Head of caudate nucleus (tissue), 42 donors: ENCODE measurements at regions not wholly inside any gene's neighbourhood (a gene's known extent, or its start where the extent isn't known, plus 50 kb on each side); places are given as distances from the start of the nearest gene placed in this dataset.
"Not testable (repeated sequence)": the region's sequence is repeated elsewhere in the genome, so short reads cannot be mapped to it uniquely, and the experiment has no call there.

Source experiments
- DNase-seq, 42 donors: peaks; one replicate each; pipeline versions ENCODE4 v3.0.0 to v3.0.0-alpha.2; 2020 to 2021; ENCODE audit warnings: mixed read lengths in 7 of 42
- intact Hi-C: fragments of 100-400 bp; cut with DNase I; formaldehyde crosslinking; loops from one replicate; pipeline ENCODE4 v1.15.0; 2022

DNA sequence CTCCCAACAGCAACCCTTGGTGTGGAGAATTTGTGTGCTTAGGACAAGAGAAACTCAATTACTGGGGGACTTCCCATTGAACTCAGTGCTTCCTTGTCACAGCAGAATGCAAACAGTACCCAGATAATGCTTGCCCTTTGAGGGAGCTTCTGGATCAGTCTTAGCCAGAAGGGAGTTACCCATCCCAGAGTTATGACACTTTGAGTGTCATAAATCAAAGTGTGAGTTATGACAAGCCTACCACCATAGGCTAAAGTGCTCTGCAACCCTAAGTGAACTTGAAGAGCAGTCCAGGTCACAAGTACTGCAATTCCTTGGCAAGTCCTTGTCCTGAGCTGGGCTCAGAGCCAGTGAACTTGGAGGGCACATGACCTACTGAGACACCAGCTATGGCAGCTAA, 1513.9 kb upstream of the PCDH10 start:
- intact Hi-C loops: no loop called here
- DNase-seq: no peak

DNA sequence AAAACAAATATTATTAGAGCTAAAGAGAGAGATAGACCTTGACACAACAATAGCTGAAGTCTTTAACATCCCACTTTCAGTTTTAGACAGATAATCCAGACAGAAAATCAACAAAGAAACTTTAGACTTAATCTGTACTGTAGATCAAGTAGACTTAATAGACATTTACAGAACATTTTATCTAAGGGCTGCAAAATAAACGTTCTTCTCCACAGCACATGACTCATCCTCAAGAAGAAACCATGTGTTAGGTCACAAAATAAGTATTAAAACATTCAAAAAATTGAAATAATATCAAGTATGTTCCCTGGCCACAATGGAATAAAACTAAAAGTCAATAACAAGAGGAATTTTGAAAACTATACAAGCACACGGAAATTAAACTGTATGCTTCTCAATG, 1510.3 kb upstream of the PCDH10 start:
- no peak for DNase-seq
- intact Hi-C loops: no loop called here

DNA sequence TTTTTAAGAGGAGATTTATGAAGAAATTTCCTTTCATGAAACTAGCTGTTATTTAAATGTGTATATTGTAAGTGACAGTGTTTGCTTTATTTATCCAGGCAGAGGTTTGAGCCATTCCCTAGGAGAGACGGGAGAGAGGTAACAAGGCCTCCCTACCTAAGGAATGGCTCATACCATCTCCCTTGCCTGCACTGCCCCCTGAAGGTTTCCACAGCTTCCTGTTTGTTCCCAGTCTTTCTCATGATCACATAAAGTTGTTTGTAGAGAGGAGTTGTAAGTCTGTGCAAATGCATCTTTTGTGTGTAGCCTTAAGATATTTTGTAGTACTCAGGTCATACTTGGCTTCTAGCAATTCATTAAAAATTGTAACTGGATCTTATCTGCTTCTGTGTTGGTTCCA, 1504.5 kb upstream of the PCDH10 start:
- DNase-seq: no peak
- intact Hi-C loops: no loop called here

DNA sequence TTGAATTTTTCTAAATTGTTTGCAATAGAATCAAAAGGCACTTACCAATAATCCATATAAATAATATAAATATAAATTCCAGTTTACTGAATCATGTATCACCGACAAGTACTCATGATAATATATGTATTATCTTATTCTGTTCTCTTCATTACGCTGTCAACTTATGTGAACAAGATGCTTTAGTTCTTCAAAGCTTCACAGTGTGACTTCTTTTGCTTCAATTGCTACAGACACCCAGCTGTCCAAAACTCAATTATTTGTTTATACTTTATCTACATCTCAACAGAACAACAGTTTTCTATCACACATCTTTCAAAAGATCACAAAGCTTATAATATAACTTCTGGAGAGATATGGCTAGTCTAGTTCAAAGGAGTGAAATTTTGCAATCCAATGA, 1499.9 kb upstream of the PCDH10 start:
- intact Hi-C loops: no loop called here
- DNase-seq: no peak

DNA sequence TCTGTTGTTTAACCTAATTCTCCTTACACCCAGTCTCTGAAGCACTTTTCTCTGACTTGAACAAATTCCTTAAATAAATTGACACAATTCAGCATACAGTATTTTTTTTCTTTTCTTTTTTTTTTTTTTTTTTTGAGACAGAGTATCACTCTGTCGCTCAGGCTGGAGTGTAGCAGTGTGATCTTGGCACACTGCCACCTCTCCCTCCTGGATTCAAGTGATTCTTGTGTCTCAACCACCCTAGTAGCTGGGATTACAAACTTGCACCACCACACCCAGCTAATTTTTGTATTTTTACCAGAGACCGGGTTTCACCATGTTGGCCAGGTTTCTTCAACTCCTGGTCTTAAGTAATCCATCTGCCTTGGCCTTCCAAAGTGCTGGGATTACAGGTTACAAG, 1498.1 kb upstream of the PCDH10 start:
- no peak for DNase-seq
- intact Hi-C loops: no loop called here

DNA sequence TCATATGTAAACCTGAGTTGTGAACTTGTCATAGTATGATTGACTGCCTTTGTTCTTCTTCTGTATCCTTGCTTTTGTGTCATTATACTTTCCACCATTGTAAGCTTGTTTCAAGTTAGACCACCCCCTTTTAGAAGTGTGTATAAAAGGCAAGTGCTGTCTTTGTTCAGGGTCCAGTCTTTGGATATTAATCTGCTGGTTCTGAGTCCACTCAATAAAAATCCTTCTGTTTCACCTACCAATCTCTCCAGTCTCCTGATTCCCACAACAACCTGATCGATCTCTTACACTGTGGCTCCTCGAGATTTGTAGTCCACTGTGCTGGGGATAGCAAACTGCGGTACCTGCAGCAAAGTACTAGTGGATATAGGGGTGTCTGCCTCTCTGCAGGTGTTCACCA, 1465.8 kb upstream of the PCDH10 start:
- intact Hi-C loops: not testable (repeated sequence)

DNA sequence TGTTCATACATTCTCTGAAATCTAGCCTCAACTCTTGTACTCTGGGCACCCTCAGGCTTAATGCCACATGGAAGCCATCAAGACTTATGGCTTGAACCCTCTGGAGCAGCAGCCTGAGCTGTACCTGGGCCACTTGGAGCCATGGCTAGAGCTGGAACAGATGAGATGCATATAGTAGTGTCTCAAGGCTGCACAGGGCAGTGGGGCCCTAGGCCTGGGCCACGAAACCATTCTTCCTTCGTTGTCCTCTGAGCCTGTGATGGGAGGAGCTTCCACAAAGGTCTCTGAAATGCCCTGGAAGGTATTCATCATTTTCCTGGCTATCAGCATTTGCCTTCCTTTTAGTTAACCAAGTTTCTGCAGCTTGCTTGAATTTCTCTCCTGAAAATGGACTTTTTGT, 1427.2 kb upstream of the PCDH10 start:
- DNase-seq: no peak
- intact Hi-C loops: no loop called here

More for the DNA sequence above, 1465.8 kb upstream of the PCDH10 start:
- not testable (repeated sequence) for DNase-seq

DNA sequence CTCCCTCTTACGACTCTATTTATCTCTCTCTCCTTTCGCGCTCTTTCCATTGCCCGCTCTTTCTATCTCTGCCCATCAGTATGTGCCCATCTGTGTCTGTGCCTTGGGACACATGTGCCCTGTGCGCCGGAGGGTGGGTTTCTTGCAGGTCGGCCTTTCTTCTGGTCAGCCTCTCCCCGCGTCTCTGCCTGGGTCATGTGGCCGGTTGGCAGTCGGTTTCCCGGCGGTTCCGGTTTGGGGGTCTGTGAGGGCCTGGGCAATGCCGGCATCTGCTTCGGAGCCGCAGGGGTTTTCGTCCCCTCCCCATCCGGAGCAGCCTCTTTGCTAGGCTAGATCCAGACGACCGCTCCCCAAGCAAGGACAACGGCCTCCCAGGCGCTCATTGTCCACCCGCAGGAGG, 1426.0 kb upstream of the PCDH10 start:
- intact Hi-C loops, DNase-seq: not testable (repeated sequence)

DNA sequence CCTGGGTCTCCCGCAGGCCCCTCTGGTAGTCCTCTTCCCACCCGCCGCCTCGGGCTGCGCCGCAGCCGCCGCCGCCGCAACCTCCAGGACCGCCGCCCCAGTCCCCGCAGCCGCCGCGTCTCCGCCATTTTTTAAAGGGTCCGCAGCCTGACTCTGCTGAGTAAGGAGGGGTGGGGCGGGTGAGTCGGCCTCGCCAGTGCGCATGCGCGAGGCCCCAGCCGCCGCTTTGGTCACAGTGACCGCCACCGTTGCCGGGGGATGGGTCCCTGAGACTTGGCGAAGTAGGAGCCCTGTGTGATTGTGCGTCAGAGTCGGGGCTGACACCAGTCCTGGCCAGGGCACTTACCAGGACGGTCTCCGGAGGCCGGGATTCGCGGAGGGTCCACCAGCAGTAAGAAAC, 1424.2 kb upstream of the PCDH10 start:
- intact Hi-C loops: not testable (repeated sequence)
- peak in 39 of 42 donors; percentile 16 to 87 (median 61) for DNase-seq

DNA sequence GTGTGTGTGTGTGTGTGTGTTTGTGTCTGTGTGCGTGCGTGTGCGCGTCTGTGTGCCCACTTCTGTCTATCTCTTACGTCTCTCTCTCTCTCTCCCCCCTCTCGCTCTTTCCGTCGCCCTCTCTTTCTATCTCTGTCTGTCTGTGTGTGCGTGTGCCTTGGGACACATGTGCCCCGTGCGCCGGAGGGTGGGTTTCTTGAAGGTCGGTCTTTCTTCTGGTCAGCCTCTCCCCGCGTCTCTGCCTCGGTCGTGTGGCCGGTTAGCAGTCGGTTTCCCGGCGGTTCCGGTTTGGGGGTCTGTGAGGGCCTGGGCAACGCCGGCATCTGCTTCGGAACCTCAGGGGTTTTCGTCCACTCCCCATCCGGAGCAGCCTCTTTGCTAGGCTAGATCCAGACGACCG, 1423.6 kb upstream of the PCDH10 start:
- DNase-seq, intact Hi-C loops: not testable (repeated sequence)

DNA sequence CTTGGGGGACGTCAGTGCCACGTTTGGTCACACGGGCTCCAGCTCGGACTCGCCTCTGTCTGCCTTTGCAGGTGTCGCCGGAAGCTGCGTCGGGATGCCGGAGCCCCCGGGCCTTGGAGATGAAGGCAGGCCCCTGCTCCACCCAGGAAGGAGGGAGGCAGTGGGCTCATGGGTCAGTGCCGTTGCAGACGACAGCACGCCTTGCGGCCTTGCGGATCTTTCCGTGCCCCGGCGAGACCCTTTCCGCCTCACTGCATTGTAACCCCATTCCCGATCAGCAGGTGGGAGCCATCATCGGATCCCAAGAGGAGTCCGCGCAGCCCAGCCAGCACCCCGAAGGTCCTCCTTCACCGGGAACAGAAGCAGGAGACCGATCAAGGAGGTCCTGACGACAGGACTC, 1422.2 kb upstream of the PCDH10 start:
- DNase-seq, intact Hi-C loops: not testable (repeated sequence)

DNA sequence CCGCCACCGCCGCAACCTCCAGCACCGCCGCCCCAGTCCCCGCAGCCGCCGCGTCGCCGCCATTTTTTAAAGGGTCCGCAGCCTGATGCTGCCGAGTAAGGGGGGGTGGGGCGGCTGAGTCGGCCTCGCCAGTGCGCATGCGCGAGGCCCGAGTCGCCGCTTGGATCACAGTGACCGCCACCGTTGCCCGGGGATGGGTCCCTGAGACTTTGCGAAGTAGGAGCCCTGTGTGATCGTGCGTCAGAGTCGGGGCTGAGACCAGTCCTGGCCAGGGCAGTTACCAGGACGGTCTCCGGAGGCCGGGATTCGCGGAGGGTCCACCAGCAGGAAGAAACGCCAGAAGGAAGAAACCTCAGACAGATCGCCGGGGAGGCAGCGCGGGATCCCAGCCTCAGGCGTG, 1421.7 kb upstream of the PCDH10 start:
- DNase-seq, intact Hi-C loops: not testable (repeated sequence)

DNA sequence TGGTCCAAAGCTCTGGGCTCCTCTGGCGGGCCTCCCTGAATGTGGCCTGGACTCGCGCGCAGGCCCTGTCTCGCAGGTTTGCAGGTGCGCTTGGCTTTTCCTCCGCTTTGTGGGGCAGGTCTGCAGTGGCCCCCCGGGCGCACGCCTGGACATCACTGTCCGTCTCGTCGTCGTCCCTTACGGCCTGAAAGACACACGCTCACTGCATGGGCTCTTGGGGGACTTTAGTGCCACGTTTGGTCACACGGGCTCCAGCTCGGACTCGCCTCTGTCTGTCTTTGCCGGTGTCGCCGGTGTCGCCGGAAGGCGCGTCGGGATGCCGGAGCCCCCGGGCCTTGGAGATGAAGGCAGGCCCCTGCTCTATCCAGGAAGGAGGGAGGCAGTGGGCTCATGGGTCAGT, 1419.9 kb upstream of the PCDH10 start:
- intact Hi-C loops, DNase-seq: not testable (repeated sequence)

DNA sequence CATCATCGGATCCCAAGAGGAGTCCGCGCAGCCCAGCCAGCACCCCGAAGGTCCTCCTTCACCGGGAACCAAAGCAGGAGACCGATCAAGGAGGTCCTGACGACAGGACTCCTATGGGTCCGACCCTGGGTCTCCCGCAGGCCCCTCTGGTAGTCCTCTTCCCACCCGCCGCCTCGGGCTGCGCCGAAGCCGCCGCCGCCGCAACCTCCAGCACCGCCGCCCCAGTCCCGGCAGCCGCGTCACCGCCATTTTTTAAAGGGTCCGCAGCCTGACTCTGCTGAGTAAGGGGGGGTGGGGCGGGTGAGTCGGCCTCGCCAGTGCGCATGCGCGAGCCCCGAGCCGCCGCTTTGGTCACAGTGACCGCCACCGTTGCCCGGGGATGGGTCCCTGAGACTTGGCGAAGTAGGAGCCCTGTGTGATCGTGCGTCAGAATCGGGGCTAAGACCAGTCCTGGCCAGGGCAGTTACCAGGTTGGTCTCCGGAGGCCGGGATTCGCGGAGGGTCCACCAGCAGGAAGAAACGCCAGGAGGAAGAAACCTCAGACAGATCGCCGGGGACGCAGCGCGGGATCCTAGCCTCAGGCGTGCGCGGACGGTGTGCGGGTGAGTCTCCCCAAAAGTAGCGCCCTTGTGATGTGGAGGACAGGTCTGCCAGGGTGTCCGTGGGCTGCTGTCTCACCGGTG, 1419.2 kb upstream of the PCDH10 start:
- DNase-seq, intact Hi-C loops: not testable (repeated sequence)

DNA sequence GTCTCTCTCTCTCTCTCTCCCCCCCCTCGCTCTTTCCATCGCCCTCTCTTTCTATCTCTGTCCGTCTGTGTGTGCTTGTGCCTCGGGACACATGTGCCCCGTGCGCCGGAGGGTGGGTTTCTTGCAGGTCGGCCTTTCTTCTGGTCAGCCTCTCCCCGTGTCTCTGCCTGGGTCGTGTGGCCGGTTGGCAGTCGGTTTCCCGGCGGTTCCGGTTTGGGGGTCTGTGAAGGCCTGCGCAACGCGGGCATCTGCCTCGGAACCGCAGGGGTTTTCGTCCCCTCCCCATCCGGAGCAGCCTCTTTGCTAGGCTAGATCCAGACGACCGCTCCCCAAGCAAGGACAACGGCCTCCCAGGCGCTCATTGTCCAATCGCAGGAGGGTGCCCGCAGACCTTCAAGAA, 1418.5 kb upstream of the PCDH10 start:
- DNase-seq, intact Hi-C loops: not testable (repeated sequence)

DNA sequence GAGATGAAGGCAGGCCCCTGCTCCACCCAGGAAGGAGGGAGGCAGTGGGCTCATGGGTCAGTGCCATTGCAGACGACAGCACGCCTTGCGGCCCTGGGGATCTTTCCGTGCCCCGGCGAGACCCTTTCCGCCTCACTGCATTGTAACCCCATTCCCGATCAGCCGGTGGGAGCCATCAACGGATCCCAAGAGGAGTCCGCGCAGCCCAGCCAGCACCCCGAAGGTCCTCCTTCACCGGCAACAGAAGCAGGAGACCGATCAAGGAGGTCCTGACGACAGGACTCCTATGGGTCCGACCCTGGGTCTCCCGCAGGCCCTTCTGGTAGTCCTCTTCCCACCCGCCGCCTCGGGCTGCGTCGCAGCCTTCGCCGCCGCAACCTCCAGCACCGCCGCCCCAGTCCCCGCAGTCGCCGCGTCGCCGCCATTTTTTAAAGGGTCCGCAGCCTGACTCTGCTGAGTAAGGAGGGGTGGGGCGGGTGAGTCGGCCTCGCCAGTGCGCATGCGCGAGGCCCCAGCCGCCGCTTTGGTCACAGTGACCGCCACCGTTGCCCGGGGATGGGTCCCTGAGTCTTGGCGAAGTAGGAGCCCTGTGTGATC, 1417.0 kb upstream of the PCDH10 start:
- intact Hi-C loops: not testable (repeated sequence)
- DNase-seq: peak in 2 of 42 donors; percentile 34 to 35

DNA sequence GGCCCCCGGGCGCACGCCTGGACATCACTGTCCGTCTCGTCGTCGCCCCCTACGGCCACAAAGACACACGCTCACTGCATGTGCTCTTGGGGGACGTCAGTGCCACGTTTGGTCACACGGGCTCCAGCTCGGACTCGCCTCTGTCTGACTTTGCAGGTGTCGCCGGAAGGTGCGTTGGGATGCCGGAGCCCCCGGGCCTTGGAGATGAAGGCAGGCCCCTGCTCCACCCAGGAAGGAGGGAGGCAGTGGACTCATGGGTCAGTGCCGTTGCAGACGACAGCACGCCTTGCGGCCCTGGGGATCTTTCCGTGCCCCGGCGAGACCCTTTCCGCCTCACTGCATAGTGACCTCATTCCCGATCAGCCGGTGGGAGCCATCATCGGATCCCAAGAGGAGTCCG, 1414.8 kb upstream of the PCDH10 start:
- DNase-seq, intact Hi-C loops: not testable (repeated sequence)

DNA sequence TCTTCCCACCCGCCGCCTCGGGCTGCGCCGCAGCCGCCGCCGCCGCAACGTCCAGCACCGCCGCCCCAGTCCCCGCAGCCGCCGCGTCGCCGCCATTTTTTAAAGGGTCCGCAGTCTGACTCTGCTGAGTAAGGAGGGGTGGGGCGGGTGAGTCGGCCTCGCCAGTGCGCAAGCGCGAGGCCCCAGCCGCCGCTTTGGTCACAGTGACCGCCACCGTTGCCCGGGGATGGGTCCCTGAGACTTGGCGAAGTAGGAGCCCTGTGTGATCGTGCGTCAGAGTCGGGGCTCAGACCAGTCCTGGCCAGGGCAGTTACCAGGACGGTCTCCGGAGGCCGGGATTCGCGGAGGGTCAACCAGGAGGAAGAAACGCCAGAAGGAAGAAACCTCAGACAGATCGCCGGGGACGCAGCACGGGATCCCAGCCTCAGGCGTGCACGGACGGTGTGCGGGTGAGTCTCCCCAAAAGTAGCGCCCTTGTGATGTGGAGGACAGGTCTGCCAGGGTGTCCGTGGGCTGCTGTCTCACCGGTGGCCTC, 1414.2 kb upstream of the PCDH10 start:
- intact Hi-C loops: not testable (repeated sequence)
- DNase-seq: peak in 18 of 42 donors; percentile 6 to 73 (median 44)

DNA sequence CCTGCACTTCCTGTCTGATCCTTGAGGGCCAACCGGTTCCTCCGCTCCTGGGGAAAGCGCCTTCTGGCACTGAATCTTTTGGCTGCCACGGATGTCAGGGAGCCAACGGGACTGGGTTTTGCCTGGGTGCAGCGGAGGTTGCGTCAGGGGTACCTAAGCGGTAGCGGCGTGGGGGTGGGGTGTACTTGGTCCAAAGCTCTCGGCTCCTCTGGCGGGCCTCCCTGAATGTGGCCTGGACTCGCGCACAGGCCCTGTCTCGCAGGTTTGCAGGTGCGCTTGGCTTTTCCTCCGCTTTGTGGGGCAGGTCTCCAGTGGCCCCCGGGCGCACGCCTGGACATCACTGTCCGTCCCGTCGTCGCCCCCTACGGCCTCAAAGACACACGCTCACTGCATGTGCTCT, 1410.1 kb upstream of the PCDH10 start:
- DNase-seq: not testable (repeated sequence)

DNA sequence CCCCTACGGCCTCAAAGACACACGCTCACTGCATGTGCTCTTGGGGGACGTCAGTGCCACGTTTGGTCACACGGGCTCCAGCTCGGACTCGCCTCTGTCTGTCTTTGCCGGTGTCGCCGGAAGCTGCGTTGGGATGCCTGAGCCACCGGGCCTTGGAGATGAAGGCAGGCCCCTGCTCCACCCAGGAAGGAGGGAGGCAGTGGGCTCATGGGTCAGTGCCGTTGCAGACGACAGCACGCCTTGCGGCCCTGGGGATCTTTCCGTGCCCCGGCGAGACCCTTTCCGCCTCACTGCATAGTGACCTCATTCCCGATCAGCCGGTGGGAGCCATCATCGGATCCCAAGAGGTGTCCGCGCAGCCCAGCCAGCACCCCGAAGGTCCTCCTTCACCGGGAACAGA, 1407.3 kb upstream of the PCDH10 start:
- DNase-seq, intact Hi-C loops: not testable (repeated sequence)

More for the DNA sequence above, 1410.1 kb upstream of the PCDH10 start:
- intact Hi-C loops: not testable (repeated sequence)
